ENCODE measurements at regions not wholly inside any gene's neighbourhood (a gene's known extent, or its start where the extent isn't known, plus 50 kb on each side); places are given as distances from the start of the nearest gene placed in this dataset.

DNA sequence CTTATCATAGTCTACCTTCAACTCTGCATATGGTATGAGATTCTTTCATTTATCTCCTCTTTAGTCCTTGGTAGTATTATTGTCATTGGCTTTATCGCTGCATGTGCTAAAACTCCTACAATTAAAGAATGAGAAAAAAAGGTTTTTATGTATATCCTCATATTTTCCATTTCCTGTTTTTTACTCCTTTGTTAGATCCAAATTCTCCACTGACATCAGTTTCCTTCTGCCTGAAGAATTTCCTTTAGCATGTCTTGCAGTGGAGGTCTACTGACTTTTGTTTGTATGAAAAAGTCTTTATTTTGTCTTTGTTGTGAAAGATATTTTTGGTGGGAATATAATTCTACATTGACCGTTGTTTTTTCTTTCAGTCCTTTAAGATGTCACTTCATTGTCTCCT lies 81.0 kb upstream of the TNIK start (continued):
- TF ChIP-seq, protein P1, sequence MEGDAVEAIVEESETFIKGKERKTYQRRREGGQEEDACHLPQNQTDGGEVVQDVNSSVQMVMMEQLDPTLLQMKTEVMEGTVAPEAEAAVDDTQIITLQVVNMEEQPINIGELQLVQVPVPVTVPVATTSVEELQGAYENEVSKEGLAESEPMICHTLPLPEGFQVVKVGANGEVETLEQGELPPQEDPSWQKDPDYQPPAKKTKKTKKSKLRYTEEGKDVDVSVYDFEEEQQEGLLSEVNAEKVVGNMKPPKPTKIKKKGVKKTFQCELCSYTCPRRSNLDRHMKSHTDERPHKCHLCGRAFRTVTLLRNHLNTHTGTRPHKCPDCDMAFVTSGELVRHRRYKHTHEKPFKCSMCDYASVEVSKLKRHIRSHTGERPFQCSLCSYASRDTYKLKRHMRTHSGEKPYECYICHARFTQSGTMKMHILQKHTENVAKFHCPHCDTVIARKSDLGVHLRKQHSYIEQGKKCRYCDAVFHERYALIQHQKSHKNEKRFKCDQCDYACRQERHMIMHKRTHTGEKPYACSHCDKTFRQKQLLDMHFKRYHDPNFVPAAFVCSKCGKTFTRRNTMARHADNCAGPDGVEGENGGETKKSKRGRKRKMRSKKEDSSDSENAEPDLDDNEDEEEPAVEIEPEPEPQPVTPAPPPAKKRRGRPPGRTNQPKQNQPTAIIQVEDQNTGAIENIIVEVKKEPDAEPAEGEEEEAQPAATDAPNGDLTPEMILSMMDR (IDR thresholded peaks at IDR 0.05): no peak
- TF ChIP-seq CREB1 (CRISPR knock-in tag; IDR thresholded peaks at IDR 0.05) (no peak), MYBL2 (CRISPR knock-in tag; IDR thresholded peaks at IDR 0.05) (no peak), NFATC4 (CRISPR knock-in tag; IDR thresholded peaks at IDR 0.05) (no peak), FOXK1 (CRISPR knock-in tag; IDR thresholded peaks at IDR 0.05) (no peak)

DNA sequence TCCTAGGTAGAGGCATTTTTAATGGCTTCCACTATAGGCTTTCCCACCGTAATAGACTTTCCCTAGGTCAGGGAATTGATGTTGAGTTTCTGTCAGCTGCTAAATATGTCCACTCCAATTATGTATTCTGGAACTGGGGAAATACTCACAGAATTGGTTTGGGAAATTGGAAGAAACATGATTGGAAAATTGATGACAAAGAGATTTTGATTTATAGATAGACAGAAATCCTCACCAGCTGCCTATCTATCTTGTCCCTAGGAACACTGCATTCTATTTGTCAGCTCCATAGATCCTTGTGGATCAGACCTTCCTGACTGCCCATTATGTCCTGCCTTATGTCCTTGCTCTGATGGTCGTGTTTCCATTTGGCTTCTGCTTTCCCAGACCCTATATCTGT lies 75.6 kb upstream of the TNIK start:
- H3K4me3 Mint-ChIP-seq: no peak overlapping the region
- DNase-seq (ENCODE audit: low spot score): no peak
- ATAC-seq: no peak
- no peak for TF ChIP-seq ZNF416 (CRISPR knock-in tag; IDR thresholded peaks at IDR 0.05)
- TF ChIP-seq, protein P2, sequence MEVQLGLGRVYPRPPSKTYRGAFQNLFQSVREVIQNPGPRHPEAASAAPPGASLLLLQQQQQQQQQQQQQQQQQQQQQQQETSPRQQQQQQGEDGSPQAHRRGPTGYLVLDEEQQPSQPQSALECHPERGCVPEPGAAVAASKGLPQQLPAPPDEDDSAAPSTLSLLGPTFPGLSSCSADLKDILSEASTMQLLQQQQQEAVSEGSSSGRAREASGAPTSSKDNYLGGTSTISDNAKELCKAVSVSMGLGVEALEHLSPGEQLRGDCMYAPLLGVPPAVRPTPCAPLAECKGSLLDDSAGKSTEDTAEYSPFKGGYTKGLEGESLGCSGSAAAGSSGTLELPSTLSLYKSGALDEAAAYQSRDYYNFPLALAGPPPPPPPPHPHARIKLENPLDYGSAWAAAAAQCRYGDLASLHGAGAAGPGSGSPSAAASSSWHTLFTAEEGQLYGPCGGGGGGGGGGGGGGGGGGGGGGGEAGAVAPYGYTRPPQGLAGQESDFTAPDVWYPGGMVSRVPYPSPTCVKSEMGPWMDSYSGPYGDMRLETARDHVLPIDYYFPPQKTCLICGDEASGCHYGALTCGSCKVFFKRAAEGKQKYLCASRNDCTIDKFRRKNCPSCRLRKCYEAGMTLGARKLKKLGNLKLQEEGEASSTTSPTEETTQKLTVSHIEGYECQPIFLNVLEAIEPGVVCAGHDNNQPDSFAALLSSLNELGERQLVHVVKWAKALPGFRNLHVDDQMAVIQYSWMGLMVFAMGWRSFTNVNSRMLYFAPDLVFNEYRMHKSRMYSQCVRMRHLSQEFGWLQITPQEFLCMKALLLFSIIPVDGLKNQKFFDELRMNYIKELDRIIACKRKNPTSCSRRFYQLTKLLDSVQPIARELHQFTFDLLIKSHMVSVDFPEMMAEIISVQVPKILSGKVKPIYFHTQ (CRISPR knock-in tag; IDR thresholded peaks at IDR 0.05): no peak
- TF ChIP-seq NFATC4 (CRISPR knock-in tag; IDR thresholded peaks at IDR 0.05): no peak
- no peak for TF ChIP-seq TP53 (CRISPR knock-in tag; IDR thresholded peaks at IDR 0.05)
- TF ChIP-seq, protein P3, sequence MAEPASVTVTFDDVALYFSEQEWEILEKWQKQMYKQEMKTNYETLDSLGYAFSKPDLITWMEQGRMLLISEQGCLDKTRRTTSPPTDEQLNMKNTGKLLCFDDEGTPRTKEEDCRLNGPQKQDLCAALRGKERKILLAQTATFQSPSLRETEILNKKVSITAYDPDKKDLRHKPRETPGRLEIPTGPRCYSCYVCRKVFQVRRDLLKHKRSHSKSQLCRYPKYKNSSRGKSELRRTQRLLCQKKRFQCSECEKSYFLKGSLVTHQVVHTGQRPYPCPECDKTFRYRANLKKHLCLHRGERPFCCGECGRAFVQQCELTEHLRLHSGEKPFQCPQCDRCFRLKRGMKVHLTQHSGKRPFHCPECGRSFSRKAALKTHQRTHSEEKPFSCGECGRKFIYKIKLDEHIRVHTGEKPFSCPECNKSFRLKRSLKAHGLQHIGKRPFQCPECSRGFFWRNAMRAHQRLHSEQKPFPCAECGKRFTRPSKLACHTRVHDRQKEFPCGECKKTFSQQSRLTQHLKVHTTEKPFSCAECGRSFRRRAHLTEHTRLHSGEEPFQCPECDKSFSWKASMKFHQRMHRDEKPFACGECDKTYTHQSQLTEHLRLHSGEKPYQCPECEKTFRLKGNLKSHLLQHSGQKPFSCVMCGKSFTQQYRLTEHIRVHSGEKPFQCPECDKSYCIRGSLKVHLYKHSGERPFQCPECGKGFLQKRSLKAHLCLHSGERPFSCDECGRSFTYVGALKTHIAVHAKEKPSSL (CRISPR knock-in tag; conservative IDR thresholded peaks at IDR 0.05): no peak
- no peak for TF ChIP-seq IRF2 (CRISPR knock-in tag; IDR thresholded peaks at IDR 0.05; ENCODE audit: borderline replicate concordance, low read depth)
- TF ChIP-seq TEAD1 (CRISPR knock-in tag; IDR thresholded peaks at IDR 0.05): no peak
- TF ChIP-seq CREB1 (CRISPR knock-in tag; IDR thresholded peaks at IDR 0.05): no peak
- TF ChIP-seq MYBL2 (CRISPR knock-in tag; IDR thresholded peaks at IDR 0.05): no peak
- ChIA-PET CTCF (no interaction called here), POLR2A (no interaction called here)
- no peaks in the 10 kb centered on the region; the same call in 1 of the 2 replicates for H3K27me3 Mint-ChIP-seq (ENCODE audit: low read depth)
- H3K4me1 Mint-ChIP-seq: peaks cover 4% of the 10 kb centered on the region
- H3K36me3 Mint-ChIP-seq: 0 out of 2 replicates have a peak, but pooled peaks cover 2% of the 10 kb centered on the region
- peaks cover 8% of the 10 kb centered on the region; the same call in 1 of the 2 replicates for H3K9me3 Mint-ChIP-seq
- no peak overlapping the region for H3K27ac Mint-ChIP-seq

DNA sequence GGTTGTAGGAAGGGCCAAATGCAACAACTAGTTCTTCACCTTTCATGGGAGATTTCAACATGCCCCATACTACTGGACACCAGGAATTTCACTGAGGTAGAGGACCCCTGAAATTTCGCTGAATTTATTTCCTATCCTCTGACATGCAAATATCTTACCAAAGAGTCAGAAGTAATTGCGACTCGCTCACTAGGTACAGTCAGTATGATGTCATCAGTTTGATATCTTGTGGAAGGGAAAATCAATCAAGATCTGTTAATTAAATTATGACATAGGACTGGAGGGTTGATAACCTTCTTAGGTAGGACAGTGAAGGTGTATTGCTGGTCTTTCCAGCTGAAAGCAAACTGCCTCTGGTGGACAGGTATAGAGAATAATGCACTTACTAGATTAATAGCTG lies 74.9 kb upstream of the TNIK start:
- Mint-ChIP-seq H3K27me3 (ENCODE audit: low read depth) (no peaks in the 10 kb centered on the region; the same call in 1 of the 2 replicates), H3K27ac (no peak overlapping the region), H3K36me3 (0 out of 2 replicates have a peak, but pooled peaks cover 2% of the 10 kb centered on the region), H3K4me1 (peaks cover 11% of the 10 kb centered on the region), H3K9me3 (peaks cover 8% of the 10 kb centered on the region; the same call in 1 of the 2 replicates), H3K4me3 (no peak overlapping the region)
- ATAC-seq (no peak), DNase-seq (ENCODE audit: low spot score) (no peak)
- ChIA-PET CTCF (no interaction called here), POLR2A (no interaction called here)
- TF ChIP-seq ZNF263 (CRISPR knock-in tag; IDR thresholded peaks at IDR 0.05; ENCODE audit: low read depth) (no peak), ZNF416 (CRISPR knock-in tag; IDR thresholded peaks at IDR 0.05) (no peak), TP53 (CRISPR knock-in tag; IDR thresholded peaks at IDR 0.05) (no peak), ZBTB21 (CRISPR knock-in tag; IDR thresholded peaks at IDR 0.05; ENCODE audit: borderline replicate concordance) (no peak), GRHL2 (CRISPR knock-in tag; IDR thresholded peaks at IDR 0.05; ENCODE audit: insufficient replicate concordance, severe bottlenecking) (no peak), RELA (CRISPR knock-in tag; IDR thresholded peaks at IDR 0.05; ENCODE audit: borderline replicate concordance) (no peak), FOXP1 (CRISPR knock-in tag; IDR thresholded peaks at IDR 0.05; ENCODE audit: borderline replicate concordance) (no peak), KAT7 (CRISPR knock-in tag; IDR thresholded peaks at IDR 0.05; ENCODE audit: borderline replicate concordance) (no peak)
- TF ChIP-seq, protein P4, sequence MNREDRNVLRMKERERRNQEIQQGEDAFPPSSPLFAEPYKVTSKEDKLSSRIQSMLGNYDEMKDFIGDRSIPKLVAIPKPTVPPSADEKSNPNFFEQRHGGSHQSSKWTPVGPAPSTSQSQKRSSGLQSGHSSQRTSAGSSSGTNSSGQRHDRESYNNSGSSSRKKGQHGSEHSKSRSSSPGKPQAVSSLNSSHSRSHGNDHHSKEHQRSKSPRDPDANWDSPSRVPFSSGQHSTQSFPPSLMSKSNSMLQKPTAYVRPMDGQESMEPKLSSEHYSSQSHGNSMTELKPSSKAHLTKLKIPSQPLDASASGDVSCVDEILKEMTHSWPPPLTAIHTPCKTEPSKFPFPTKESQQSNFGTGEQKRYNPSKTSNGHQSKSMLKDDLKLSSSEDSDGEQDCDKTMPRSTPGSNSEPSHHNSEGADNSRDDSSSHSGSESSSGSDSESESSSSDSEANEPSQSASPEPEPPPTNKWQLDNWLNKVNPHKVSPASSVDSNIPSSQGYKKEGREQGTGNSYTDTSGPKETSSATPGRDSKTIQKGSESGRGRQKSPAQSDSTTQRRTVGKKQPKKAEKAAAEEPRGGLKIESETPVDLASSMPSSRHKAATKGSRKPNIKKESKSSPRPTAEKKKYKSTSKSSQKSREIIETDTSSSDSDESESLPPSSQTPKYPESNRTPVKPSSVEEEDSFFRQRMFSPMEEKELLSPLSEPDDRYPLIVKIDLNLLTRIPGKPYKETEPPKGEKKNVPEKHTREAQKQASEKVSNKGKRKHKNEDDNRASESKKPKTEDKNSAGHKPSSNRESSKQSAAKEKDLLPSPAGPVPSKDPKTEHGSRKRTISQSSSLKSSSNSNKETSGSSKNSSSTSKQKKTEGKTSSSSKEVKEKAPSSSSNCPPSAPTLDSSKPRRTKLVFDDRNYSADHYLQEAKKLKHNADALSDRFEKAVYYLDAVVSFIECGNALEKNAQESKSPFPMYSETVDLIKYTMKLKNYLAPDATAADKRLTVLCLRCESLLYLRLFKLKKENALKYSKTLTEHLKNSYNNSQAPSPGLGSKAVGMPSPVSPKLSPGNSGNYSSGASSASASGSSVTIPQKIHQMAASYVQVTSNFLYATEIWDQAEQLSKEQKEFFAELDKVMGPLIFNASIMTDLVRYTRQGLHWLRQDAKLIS (CRISPR knock-in tag; IDR thresholded peaks at IDR 0.05; ENCODE audit: borderline replicate concordance): no peak
- TF ChIP-seq, protein P5, sequence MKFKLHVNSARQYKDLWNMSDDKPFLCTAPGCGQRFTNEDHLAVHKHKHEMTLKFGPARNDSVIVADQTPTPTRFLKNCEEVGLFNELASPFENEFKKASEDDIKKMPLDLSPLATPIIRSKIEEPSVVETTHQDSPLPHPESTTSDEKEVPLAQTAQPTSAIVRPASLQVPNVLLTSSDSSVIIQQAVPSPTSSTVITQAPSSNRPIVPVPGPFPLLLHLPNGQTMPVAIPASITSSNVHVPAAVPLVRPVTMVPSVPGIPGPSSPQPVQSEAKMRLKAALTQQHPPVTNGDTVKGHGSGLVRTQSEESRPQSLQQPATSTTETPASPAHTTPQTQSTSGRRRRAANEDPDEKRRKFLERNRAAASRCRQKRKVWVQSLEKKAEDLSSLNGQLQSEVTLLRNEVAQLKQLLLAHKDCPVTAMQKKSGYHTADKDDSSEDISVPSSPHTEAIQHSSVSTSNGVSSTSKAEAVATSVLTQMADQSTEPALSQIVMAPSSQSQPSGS (CRISPR knock-in tag; IDR thresholded peaks at IDR 0.05; ENCODE audit: borderline replicate concordance, low read depth): no peak
- TF ChIP-seq, protein P6, sequence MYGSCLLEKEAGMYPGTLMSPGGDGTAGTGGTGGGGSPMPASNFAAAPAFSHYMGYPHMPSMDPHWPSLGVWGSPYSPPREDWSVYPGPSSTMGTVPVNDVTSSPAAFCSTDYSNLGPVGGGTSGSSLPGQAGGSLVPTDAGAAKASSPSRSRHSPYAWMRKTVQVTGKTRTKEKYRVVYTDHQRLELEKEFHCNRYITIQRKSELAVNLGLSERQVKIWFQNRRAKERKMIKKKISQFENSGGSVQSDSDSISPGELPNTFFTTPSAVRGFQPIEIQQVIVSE (CRISPR knock-in tag; IDR thresholded peaks at IDR 0.05; ENCODE audit: borderline replicate concordance): no peak

Measured in WTC11 (cell line).